Limb (tissue), 2 donors: ENCODE measurements at regions not wholly inside any gene's neighbourhood (a gene's known extent, or its start where the extent isn't known, plus 50 kb on each side); places are given as distances from the start of the nearest gene placed in this dataset.

Source experiments
- DNase-seq, 2 donors: peaks; one replicate each; pipeline ENCODE4 v3.0.0-alpha.2; 2016; ENCODE audit errors: extremely low spot score in 2 of 2

- DNase-seq: no peak
These were observed 73.2 kb upstream of the EGLN3 start for GRCh38 chr14:34023824-34024767.

GRCh38 chr14:34021096-34021495 lies 70.2 kb upstream of the EGLN3 start:
- DNase-seq: no peak

GRCh38 chr14:34020014-34020413 lies 69.1 kb upstream of the EGLN3 start:
- no peak for DNase-seq

DNA sequence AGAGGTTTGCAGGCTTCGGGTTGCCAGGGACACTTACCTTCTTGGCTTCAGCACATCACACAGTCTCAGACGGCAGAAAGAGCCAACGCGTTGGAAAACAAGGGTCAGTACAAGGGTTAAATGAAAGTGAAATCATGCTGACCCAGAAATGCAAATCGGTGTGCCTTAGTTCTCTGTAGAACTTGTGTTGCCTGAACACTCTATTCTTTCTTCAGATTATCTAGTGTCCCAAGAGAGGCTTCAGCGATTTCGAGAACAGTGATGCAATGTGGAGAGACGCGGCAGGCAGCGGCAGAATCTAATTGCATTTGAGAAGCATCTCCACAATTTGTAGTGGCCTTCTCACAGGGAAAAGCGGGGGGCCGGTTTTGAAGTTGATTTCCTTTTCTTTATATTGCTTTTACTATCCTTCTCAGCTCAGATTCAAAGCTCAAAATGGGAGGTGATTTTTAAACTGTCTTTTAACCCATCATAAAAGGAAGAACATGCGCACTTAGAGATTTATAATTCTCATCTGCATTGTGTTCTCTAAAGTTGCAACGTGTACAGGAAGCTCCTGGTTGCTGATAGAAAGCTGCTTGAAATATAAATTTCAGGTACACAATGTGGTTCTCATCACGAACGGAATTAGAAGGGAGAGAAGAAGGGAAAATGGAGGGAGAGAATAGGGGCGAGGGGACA lies 67.8 kb upstream of the EGLN3 start:
- no peak for DNase-seq

GRCh38 chr14:34018125-34018524 lies 67.3 kb upstream of the EGLN3 start:
- DNase-seq: no peak

GRCh38 chr14:34015383-34015782 lies 64.5 kb upstream of the EGLN3 start:
- no peak for DNase-seq

DNA sequence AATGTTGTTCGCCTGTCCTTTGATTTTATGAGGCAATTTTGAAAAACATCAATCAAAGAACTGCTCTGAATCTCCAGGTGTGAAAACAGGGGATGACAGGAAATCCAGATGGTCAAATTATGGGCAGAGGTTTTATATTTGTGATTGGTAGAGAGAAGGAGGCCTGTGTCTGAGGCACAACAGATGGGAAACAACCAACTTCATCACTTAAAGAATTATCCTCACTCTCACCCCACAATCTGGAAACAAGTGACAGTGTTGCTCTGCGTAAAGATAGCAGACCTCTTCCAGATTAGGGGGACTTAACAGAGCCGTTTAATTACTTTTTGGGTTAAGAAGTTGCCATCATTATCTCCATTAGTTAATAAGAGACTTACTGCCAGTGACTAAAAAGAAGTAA lies 64.1 kb upstream of the EGLN3 start:
- DNase-seq: no peak

- DNase-seq: no peak
These were observed 62.8 kb upstream of the EGLN3 start for GRCh38 chr14:34013721-34014060.

DNA sequence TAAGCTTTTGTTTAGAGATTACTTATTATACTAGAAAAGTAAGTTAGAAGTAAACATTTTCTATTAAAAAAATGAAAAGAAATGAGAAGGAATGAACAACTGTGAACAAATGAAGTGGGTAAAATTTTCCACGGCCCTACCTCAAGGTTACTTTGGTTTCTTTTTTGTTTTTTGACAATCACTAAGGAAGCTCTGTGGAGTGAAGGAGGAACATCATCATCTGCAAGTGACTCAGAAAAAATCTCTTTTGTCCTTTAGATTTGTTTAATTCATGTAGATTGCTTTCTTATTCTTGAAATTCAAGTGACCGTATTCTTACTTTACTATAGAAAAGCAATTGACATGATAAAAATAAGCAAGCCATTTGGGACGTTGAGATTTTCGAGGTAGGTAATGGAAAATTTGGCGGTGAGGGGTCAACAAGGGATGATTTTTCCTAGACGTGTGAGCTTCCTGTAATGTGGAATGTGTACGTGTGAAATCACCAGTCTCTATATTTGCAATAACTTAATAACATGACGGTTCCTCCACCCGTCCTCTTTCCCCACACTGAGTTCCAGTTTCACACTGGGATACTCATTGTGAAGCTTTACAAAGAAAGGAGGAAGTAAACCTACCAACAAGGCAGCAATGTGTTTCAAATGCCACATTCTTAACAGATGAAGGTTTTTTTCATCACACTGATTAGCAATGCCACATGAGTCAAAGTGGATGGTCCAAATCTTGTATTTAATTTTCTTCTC lies 62.3 kb upstream of the EGLN3 start:
- no peak for DNase-seq

- DNase-seq: no peak
These were observed 61.5 kb upstream of the EGLN3 start for GRCh38 chr14:34012369-34012768.

DNA sequence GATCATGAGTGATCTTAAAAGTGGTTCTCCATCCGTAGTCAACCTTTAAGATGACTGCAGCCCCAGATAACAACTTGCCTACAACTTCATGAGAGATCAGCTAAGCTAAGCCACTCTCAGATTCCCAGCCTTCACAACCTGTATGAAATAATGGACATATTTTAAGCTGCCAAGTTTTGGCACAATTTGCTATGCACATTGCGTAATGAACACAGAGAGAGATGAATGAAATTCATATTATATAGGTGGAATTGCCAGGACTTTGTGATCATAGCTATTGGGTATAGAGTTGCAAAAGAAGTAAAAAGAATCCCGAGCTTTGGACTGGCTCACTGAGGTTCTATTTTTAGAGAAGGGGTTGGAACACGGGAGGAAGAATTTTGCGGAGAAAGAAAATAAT lies 59.1 kb upstream of the EGLN3 start:
- DNase-seq: no peak

DNA sequence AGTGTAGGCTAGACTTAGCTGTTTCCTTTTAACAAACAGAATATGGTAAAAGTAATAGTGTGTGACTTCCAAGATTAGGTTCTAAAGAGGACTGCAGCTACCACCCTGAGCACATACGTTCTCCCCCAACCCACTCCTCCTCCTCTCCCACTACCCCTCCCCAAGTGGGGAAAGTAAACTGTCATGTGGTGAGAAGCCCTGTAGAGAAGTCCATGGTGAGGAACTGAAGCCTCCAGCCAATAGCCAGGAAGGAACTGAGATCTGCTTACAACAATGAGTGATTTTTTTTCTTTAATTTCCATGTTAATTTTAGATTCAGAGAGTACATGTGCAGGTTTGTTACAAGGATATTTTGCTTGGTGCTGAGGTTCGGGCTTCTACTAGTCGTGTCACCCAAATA lies 57.0 kb upstream of the EGLN3 start:
- DNase-seq: no peak

DNA sequence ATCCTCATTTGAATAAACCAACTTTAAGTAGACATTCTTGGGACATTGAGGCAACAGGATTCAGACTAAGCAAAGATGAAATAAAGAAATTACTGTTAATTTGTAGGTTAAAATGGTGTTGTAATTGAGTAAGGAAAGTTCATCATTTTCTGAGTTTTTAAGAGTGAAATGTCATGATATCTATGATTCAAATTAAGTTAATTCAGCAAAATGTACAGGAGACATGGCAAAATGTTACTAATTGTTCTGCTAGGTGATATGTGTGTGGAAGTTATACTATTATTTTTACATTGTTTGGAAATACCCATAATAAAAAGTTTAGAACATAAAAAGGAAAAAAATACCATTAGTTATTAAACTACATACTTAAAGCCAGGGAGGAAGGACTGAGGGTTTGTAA lies 55.0 kb upstream of the EGLN3 start:
- DNase-seq: no peak

- DNase-seq: no peak
These were observed 54.0 kb upstream of the EGLN3 start for GRCh38 chr14:34004881-34005280.

GRCh38 chr14:34003691-34004090 lies 52.8 kb upstream of the EGLN3 start:
- DNase-seq: no peak

GRCh38 chr14:34003082-34003668 lies 52.3 kb upstream of the EGLN3 start:
- no peak for DNase-seq
